HG02885 (cell line): ENCODE measurements at regions not wholly inside any gene's neighbourhood (a gene's known extent, or its start where the extent isn't known, plus 50 kb on each side); places are given as distances from the start of the nearest gene placed in this dataset.
A peak's percentile ranks its signal among the peaks of the same experiment; 100 is the strongest.

Experiments used
- ATAC-seq: cut with Tn5 transposase; IDR thresholded peaks from one replicate; pipeline ENCODE4 v1.9.1; 2021; ENCODE audit warnings: mild to moderate bottlenecking; ENCODE audit not compliant: unreplicated experiment, poor library complexity

GRCh38 chr13:102993348-102993747 lies 72.9 kb downstream of the SLC10A2 start:
- no peak for ATAC-seq

GRCh38 chr13:102984210-102984609 lies 82.0 kb downstream of the SLC10A2 start:
- ATAC-seq: no peak

- no peak for ATAC-seq
Measured at GRCh38 chr13:102983496-102983895, 82.7 kb downstream of the SLC10A2 start.

- no peak for ATAC-seq
Measured at GRCh38 chr13:102980331-102980982, 85.8 kb downstream of the SLC10A2 start.

GRCh38 chr13:102978168-102978567 lies 88.0 kb downstream of the SLC10A2 start:
- no peak for ATAC-seq

GRCh38 chr13:102977471-102977870 lies 88.7 kb downstream of the SLC10A2 start:
- ATAC-seq: no peak

GRCh38 chr13:102974317-102975087 lies 91.7 kb downstream of the SLC10A2 start:
- ATAC-seq: no peak

- ATAC-seq: no peak
Measured at GRCh38 chr13:102972191-102972590, 94.0 kb downstream of the SLC10A2 start.

GRCh38 chr13:102970542-102970941 lies 95.7 kb downstream of the SLC10A2 start:
- peak; percentile 88 for ATAC-seq

GRCh38 chr13:102968572-102969228 lies 97.5 kb downstream of the SLC10A2 start:
- peak; percentile 70 for ATAC-seq

GRCh38 chr13:102965802-102966201 lies 100.4 kb downstream of the SLC10A2 start:
- no peak for ATAC-seq

- peak; percentile 57 for ATAC-seq
Measured at GRCh38 chr13:102962430-102962829, 103.8 kb downstream of the SLC10A2 start.

GRCh38 chr13:102960959-102961358 lies 105.3 kb downstream of the SLC10A2 start:
- no peak for ATAC-seq

- no peak for ATAC-seq
Measured at GRCh38 chr13:102956449-102956848, 109.8 kb downstream of the SLC10A2 start.

GRCh38 chr13:102954350-102954749 lies 108.5 kb downstream of the ERCC5 start:
- ATAC-seq: no peak

- no peak for ATAC-seq
Measured at GRCh38 chr13:102951808-102952207, 106.0 kb downstream of the ERCC5 start.

GRCh38 chr13:102947745-102948405 lies 102.0 kb downstream of the ERCC5 start:
- no peak for ATAC-seq

- ATAC-seq: no peak
Measured at GRCh38 chr13:102945886-102946285, 100.1 kb downstream of the ERCC5 start.

GRCh38 chr13:102945324-102945815 lies 99.5 kb downstream of the ERCC5 start:
- no peak for ATAC-seq

- ATAC-seq: no peak
Measured at GRCh38 chr13:102944821-102945220, 99.0 kb downstream of the ERCC5 start.

GRCh38 chr13:102940770-102941169 lies 94.9 kb downstream of the ERCC5 start:
- no peak for ATAC-seq
